Mesendoderm (in vitro differentiated cells): ENCODE measurements at regions not wholly inside any gene's neighbourhood (a gene's known extent, or its start where the extent isn't known, plus 50 kb on each side); places are given as distances from the start of the nearest gene placed in this dataset.
"Not testable (repeated sequence)": the region's sequence is repeated elsewhere in the genome, so short reads cannot be mapped to it uniquely, and the experiment has no call there.

Experiments
- DNase-seq: peaks from one replicate; pipeline ENCODE4 v3.0.0; 2013
- H2AK5ac ChIP-seq: 2 replicates; pipeline ENCODE4 v1.6.1; 2013; ENCODE audit warnings: low read length, inconsistent platforms
- H2BK120ac ChIP-seq: 2 replicates; pipeline ENCODE4 v1.6.1; 2013; ENCODE audit warnings: low read depth, mild to moderate bottlenecking, low read length, moderate library complexity, mixed read lengths
- H2BK15ac ChIP-seq: replicated peaks from 2 replicates; pipeline ENCODE4 v1.6.1; 2013; ENCODE audit warnings: low read depth, mild to moderate bottlenecking, moderate library complexity
- H2BK5ac ChIP-seq: 2 replicates; pipeline ENCODE4 v1.6.1; 2013; ENCODE audit warnings: low read length, inconsistent platforms
- H3K18ac ChIP-seq: 2 replicates; pipeline ENCODE4 v1.6.1; 2013; ENCODE audit warnings: mild to moderate bottlenecking, low read length, mixed read lengths
- H3K23ac ChIP-seq: one replicate; pipeline ENCODE4 v1.6.1; 2013; ENCODE audit warnings: low read length
- H3K27ac ChIP-seq: 2 replicates; pipeline ENCODE4 v1.5.1; 2013; ENCODE audit warnings: low read depth, mild to moderate bottlenecking, inconsistent platforms, low read length, moderate library complexity
- H3K27me3 ChIP-seq: 2 replicates; pipeline ENCODE4 v1.6.1; 2013; ENCODE audit warnings: low read length, control low read depth, mild to moderate bottlenecking, inconsistent platforms; ENCODE audit not compliant: insufficient read depth, poor library complexity
- H3K36me3 ChIP-seq: 2 replicates; pipeline ENCODE4 v1.6.1; 2013; ENCODE audit warnings: low read length, inconsistent platforms; ENCODE audit not compliant: control insufficient read depth, insufficient read depth
- H3K4ac ChIP-seq: one replicate; pipeline ENCODE4 v1.6.1; 2013; ENCODE audit warnings: low read depth, mild to moderate bottlenecking, low read length, moderate library complexity
- H3K4me1 ChIP-seq: 2 replicates; pipeline ENCODE4 v1.6.1; 2013; ENCODE audit warnings: low read depth, low read length, inconsistent platforms; ENCODE audit not compliant: control insufficient read depth
- H3K4me2 ChIP-seq: 2 replicates; pipeline ENCODE4 v1.6.1; 2013; ENCODE audit warnings: low read length
- H3K4me3 ChIP-seq: 2 replicates; pipeline ENCODE4 v1.5.1; 2013; ENCODE audit warnings: mild to moderate bottlenecking, low read length
- H3K56ac ChIP-seq: one replicate; pipeline ENCODE4 v1.6.1; 2013; ENCODE audit warnings: low read length
- H3K79me1 ChIP-seq: 2 replicates; pipeline ENCODE4 v1.6.1; 2013; ENCODE audit warnings: low read length, inconsistent platforms
- H3K79me2 ChIP-seq: 2 replicates; pipeline ENCODE4 v1.6.1; 2013; ENCODE audit warnings: mild to moderate bottlenecking, low read length; ENCODE audit not compliant: control insufficient read depth, insufficient read depth
- H3K9ac ChIP-seq: 2 replicates; pipeline ENCODE4 v1.6.1; 2013; ENCODE audit warnings: low read length, inconsistent platforms
- H4K5ac ChIP-seq: one replicate; pipeline ENCODE4 v1.6.1; 2013; ENCODE audit warnings: low read length
- H4K8ac ChIP-seq: one replicate; pipeline ENCODE4 v1.6.1; 2013; ENCODE audit warnings: low read depth, mild to moderate bottlenecking, control low read depth, low read length, moderate library complexity
- WGBS: extraction: QIAGEN DNeasy Blood & Tissue Kit; methylation state at CpG from one replicate; pipeline ENCODE4 v1.1.7; 2013; ENCODE audit warnings: low lambda C conversion rate, missing lambda C conversion rate; ENCODE audit not compliant: insufficient coverage; ENCODE audit errors: extremely low coverage; 5-methylcytosine and 5-hydroxymethylcytosine counted together

DNA sequence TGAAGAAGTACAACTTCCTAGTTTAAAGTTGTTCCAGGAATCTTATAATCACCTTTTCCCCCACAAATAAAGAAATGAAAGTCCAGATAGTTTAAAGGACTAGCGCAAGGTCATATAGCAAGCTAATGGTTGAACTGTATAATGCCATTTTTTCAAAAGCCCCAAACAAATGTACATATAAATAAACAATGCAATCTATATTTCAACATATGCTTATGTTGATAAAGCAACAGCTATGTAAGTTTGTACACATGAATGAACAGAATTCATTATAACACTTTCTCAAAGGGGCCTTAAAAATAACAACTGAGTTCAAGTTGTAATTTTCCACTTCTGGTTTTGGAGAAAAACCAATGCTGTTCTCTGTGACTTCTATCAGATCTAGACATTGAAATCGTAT, 1628.6 kb downstream of the CDH8 start:
- no peaks in the 10 kb centered on the region for H3K4me1 ChIP-seq
- H3K23ac ChIP-seq: no peak overlapping the region
- H2AK5ac ChIP-seq: no peak overlapping the region
- H3K4me2 ChIP-seq: no peak overlapping the region
- no peak overlapping the region for H2BK120ac ChIP-seq
- no peak overlapping the region for H3K18ac ChIP-seq
- H3K36me3 ChIP-seq: no peaks in the 10 kb centered on the region
- no peak overlapping the region for H3K4me3 ChIP-seq
- H2BK5ac ChIP-seq: no peak overlapping the region
- no peak overlapping the region for H4K8ac ChIP-seq
- no peak overlapping the region for H3K9ac ChIP-seq
- no peak overlapping the region for H3K27ac ChIP-seq
- no peaks in the 10 kb centered on the region for H3K79me1 ChIP-seq
- no CpG with 5 or more reads among the region's 2 CpGs for WGBS
- no peak for DNase-seq
- H3K79me2 ChIP-seq: no peaks in the 10 kb centered on the region
- H3K56ac ChIP-seq: no peak overlapping the region
- H2BK15ac ChIP-seq: no peak overlapping the region
- H4K5ac ChIP-seq: no peak overlapping the region
- H3K27me3 ChIP-seq: no peaks in the 10 kb centered on the region
- no peak overlapping the region for H3K4ac ChIP-seq

DNA sequence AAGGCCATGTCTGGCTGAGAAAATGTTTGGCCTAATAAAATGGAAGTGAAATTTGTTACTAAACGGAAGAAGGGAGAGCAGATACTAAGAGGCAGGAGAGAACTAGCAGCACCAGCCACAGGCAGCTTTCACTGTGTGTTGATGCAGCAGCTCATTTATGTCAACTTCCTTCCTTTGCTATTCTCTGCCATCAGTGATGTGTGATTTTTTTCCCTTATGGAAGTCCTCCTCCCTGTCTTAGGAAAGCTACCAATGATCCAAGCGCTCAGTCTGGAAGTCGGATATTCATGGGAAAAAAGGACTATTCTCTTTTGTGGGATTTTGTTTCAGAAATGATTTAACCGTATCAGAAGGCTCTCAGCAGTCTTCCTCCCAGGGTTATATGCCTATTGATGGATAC, 1629.2 kb downstream of the CDH8 start:
- WGBS: no CpG with 5 or more reads among the region's 4 CpGs

DNA sequence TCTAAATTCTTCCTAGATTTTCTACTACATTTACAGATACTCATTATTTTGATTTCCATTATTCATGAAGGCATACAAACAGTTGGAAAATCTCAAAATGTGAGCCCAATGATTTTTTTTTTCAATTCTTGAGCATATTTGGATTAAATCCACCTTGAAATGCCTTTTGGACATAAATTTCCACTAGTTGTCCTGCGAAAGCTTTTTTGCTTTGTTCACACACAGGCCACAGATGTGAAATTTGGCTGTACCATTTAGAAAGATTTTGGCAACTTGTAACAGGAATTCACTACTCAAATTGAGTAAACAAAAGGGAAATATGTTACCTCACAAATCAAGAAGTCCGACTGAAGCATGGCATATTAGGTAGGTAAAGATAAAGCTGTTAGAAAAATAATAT, 1631.0 kb downstream of the CDH8 start:
- no peak overlapping the region for H2AK5ac ChIP-seq
- no peak overlapping the region for H3K4me3 ChIP-seq
- no peaks in the 10 kb centered on the region for H3K27me3 ChIP-seq
- H2BK5ac ChIP-seq: no peak overlapping the region
- no peak overlapping the region for H4K5ac ChIP-seq
- DNase-seq: no peak
- no peak overlapping the region for H2BK120ac ChIP-seq
- no peak overlapping the region for H3K9ac ChIP-seq
- H2BK15ac ChIP-seq: no peak overlapping the region
- H3K79me1 ChIP-seq: no peaks in the 10 kb centered on the region
- H3K4me2 ChIP-seq: no peak overlapping the region
- no peaks in the 10 kb centered on the region for H3K36me3 ChIP-seq
- H4K8ac ChIP-seq: no peak overlapping the region
- no peaks in the 10 kb centered on the region for H3K4me1 ChIP-seq
- no peak overlapping the region for H3K27ac ChIP-seq
- H3K79me2 ChIP-seq: no peaks in the 10 kb centered on the region
- no peak overlapping the region for H3K18ac ChIP-seq
- H3K4ac ChIP-seq: no peak overlapping the region
- H3K23ac ChIP-seq: no peak overlapping the region
- WGBS: no CpG with 5 or more reads among the region's 2 CpGs
- no peak overlapping the region for H3K56ac ChIP-seq

More for the DNA sequence above, 1629.2 kb downstream of the CDH8 start:
- Histone ChIP-seq H3K4me1 (no peaks in the 10 kb centered on the region), H3K36me3 (no peaks in the 10 kb centered on the region), H3K56ac (no peak overlapping the region), H3K9ac (no peak overlapping the region), H3K4me3 (no peak overlapping the region), H3K27ac (no peak overlapping the region), H3K4ac (no peak overlapping the region), H3K18ac (no peak overlapping the region), H2BK120ac (no peak overlapping the region), H3K4me2 (no peak overlapping the region), H4K8ac (no peak overlapping the region), H4K5ac (no peak overlapping the region), H3K79me2 (no peaks in the 10 kb centered on the region), H3K23ac (no peak overlapping the region), H2BK15ac (no peak overlapping the region), H3K27me3 (no peaks in the 10 kb centered on the region), H3K79me1 (no peaks in the 10 kb centered on the region), H2BK5ac (no peak overlapping the region), H2AK5ac (no peak overlapping the region)
- no peak for DNase-seq

DNA sequence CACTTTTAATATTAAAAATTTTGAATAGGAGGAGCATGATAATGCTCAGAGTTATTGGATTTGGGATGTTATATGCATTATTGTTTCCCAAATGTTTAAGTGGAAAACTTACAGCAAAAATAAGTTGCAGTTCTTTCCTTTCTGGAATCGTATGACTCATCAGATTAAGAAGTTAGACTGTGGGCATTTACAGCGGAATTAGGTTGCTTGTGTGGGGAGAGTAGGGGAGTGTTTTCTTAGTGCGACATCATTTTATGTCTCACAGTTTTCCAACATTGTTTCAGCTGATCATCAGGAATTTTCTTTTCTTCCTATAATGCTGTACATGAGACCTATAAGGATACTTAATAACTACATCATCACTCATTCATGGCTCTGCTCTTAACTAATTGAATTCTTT, 1631.8 kb downstream of the CDH8 start:
- Histone ChIP-seq H3K4me1 (no peaks in the 10 kb centered on the region), H4K8ac (no peak overlapping the region), H3K79me2 (no peaks in the 10 kb centered on the region), H3K36me3 (no peaks in the 10 kb centered on the region), H3K79me1 (no peaks in the 10 kb centered on the region), H2AK5ac (no peak overlapping the region), H3K4me3 (no peak overlapping the region), H4K5ac (no peak overlapping the region), H3K4me2 (no peak overlapping the region), H2BK5ac (no peak overlapping the region), H3K18ac (no peak overlapping the region), H3K9ac (no peak overlapping the region), H2BK120ac (no peak overlapping the region), H2BK15ac (no peak overlapping the region), H3K56ac (no peak overlapping the region), H3K23ac (no peak overlapping the region), H3K4ac (no peak overlapping the region), H3K27ac (no peak overlapping the region), H3K27me3 (no peaks in the 10 kb centered on the region)
- no CpG with 5 or more reads among the region's 3 CpGs for WGBS
- DNase-seq: no peak

DNA sequence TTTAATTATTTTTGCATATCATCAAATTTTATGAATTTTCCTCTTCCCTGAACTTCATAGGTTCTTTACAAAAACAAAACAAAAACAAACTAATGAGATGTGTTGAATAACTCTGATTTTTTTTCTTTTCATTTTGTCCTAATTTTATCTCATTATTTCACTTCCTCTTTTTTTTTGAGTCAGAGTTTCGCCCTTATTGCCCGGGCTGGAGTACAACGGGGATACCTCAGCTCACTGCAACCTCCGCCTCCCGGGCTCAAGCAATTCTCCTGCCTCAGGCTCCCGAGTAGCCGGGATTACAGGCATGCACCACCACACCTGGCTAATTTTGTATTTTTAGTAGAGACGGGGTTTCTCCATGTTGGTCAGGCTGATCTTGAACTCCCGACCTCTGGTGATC, 1633.3 kb downstream of the CDH8 start:
- H2BK120ac ChIP-seq, H3K56ac ChIP-seq, H3K23ac ChIP-seq, H3K27me3 ChIP-seq, H4K8ac ChIP-seq, H3K4me3 ChIP-seq, H2BK5ac ChIP-seq, H3K4me2 ChIP-seq, H3K4ac ChIP-seq, DNase-seq, H3K36me3 ChIP-seq, H3K79me1 ChIP-seq, H2BK15ac ChIP-seq, H3K18ac ChIP-seq, H3K9ac ChIP-seq, H2AK5ac ChIP-seq, H3K27ac ChIP-seq, H3K79me2 ChIP-seq, H4K5ac ChIP-seq, H3K4me1 ChIP-seq: not testable (repeated sequence)
- WGBS: no CpG with 5 or more reads among the region's 9 CpGs

DNA sequence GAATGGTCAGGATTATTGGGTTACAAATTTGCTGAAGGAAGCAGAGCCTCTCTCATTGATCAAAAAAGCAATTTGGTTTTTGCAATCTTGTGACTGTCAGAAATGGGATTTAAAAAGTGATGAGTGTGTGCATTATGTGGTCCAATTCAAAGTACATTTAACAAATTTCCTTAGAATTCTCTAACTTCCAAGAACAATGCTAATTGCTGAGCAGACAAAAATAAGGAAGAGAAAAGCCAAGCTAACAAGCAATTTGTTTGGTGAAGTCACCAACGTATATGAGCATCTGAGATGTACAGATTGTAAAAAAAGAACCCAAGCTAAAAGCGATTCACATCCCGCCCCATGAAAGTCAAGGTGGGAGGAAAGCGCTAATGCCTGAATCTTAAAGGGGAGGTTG, 1643.9 kb downstream of the CDH8 start:
- H2BK5ac ChIP-seq: no peak overlapping the region
- H4K8ac ChIP-seq: no peak overlapping the region
- H3K27ac ChIP-seq: no peak overlapping the region
- H3K4me2 ChIP-seq: no peak overlapping the region
- H3K9ac ChIP-seq: no peak overlapping the region
- H4K5ac ChIP-seq: no peak overlapping the region
- no peak overlapping the region for H3K4ac ChIP-seq
- no peak for DNase-seq
- H2AK5ac ChIP-seq: no peak overlapping the region
- H3K4me1 ChIP-seq: no peaks in the 10 kb centered on the region
- WGBS: no CpG with 5 or more reads among the region's 4 CpGs
- H3K36me3 ChIP-seq: no peaks in the 10 kb centered on the region
- no peaks in the 10 kb centered on the region for H3K27me3 ChIP-seq
- no peak overlapping the region for H2BK120ac ChIP-seq
- H3K23ac ChIP-seq: no peak overlapping the region
- no peak overlapping the region for H3K18ac ChIP-seq
- H3K79me1 ChIP-seq: no peaks in the 10 kb centered on the region
- no peak overlapping the region for H2BK15ac ChIP-seq
- H3K79me2 ChIP-seq: no peaks in the 10 kb centered on the region
- H3K4me3 ChIP-seq: no peak overlapping the region
- H3K56ac ChIP-seq: no peak overlapping the region
